GM21390 (cell line): ENCODE measurements at regions not wholly inside any gene's neighbourhood (a gene's known extent, or its start where the extent isn't known, plus 50 kb on each side); places are given as distances from the start of the nearest gene placed in this dataset.
"Not testable (repeated sequence)": the region's sequence is repeated elsewhere in the genome, so short reads cannot be mapped to it uniquely, and the experiment has no call there.

Source experiments
- ATAC-seq: cut with Tn5 transposase; IDR thresholded peaks from one replicate; pipeline ENCODE4 v1.9.1; 2021; ENCODE audit not compliant: unreplicated experiment

- ATAC-seq, result no peak
Observed at GRCh38 chr4:181061787-181062186, 1181.4 kb upstream of the TENM3 start.

GRCh38 chr4:181063212-181063611 is 1180.0 kb upstream of the TENM3 start:
- no peak for ATAC-seq

- ATAC-seq, result no peak
Observed at GRCh38 chr4:181077341-181077740, 1165.9 kb upstream of the TENM3 start.

GRCh38 chr4:181078196-181078595 is 1165.0 kb upstream of the TENM3 start:
- ATAC-seq, result no peak

GRCh38 chr4:181083757-181084361 is 1159.3 kb upstream of the TENM3 start:
- no peak for ATAC-seq

- ATAC-seq, result no peak
Observed at GRCh38 chr4:181085557-181085956, 1157.6 kb upstream of the TENM3 start.

GRCh38 chr4:181105487-181105886 is 1137.7 kb upstream of the TENM3 start:
- no peak for ATAC-seq

- ATAC-seq, result no peak
Observed at GRCh38 chr4:181106398-181106797, 1136.8 kb upstream of the TENM3 start.

- ATAC-seq, result no peak
Observed at GRCh38 chr4:181108237-181108636, 1135.0 kb upstream of the TENM3 start.

- no peak for ATAC-seq
Observed at GRCh38 chr4:181119186-181119585, 1124.0 kb upstream of the TENM3 start.

- no peak for ATAC-seq
Observed at GRCh38 chr4:181121733-181122132, 1121.5 kb upstream of the TENM3 start.

- no peak for ATAC-seq
Observed at GRCh38 chr4:181127171-181127570, 1116.0 kb upstream of the TENM3 start.

- not testable (repeated sequence) for ATAC-seq
Observed at GRCh38 chr4:181130317-181130716, 1112.9 kb upstream of the TENM3 start.

- ATAC-seq, result no peak
Observed at GRCh38 chr4:181137351-181137750, 1105.9 kb upstream of the TENM3 start.

GRCh38 chr4:181138116-181138515 is 1105.1 kb upstream of the TENM3 start:
- no peak for ATAC-seq

GRCh38 chr4:181140037-181140603 is 1103.1 kb upstream of the TENM3 start:
- ATAC-seq, result no peak

- peak; percentile 95 for ATAC-seq
Observed at GRCh38 chr4:181143250-181143854, 1099.8 kb upstream of the TENM3 start.

- no peak for ATAC-seq
Observed at GRCh38 chr4:181146051-181146450, 1097.2 kb upstream of the TENM3 start.

GRCh38 chr4:181147416-181147951 is 1095.7 kb upstream of the TENM3 start:
- ATAC-seq, result no peak

- no peak for ATAC-seq
Observed at GRCh38 chr4:181148470-181148869, 1094.7 kb upstream of the TENM3 start.

GRCh38 chr4:181150191-181150590 is 1093.0 kb upstream of the TENM3 start:
- ATAC-seq, result no peak

GRCh38 chr4:181151856-181152255 is 1091.3 kb upstream of the TENM3 start:
- no peak for ATAC-seq
